HG03439 (cell line): ENCODE measurements at regions not wholly inside any gene's neighbourhood (a gene's known extent, or its start where the extent isn't known, plus 50 kb on each side); places are given as distances from the start of the nearest gene placed in this dataset.

Experiments
- ATAC-seq: cut with Tn5 transposase; IDR thresholded peaks from one replicate; pipeline ENCODE4 v1.9.1; 2021; ENCODE audit warnings: mild to moderate bottlenecking, moderate library complexity; ENCODE audit not compliant: unreplicated experiment

- no peak for ATAC-seq
Observed at GRCh38 chr18:29321561-29321960, 1144.6 kb upstream of the CDH2 start.

DNA sequence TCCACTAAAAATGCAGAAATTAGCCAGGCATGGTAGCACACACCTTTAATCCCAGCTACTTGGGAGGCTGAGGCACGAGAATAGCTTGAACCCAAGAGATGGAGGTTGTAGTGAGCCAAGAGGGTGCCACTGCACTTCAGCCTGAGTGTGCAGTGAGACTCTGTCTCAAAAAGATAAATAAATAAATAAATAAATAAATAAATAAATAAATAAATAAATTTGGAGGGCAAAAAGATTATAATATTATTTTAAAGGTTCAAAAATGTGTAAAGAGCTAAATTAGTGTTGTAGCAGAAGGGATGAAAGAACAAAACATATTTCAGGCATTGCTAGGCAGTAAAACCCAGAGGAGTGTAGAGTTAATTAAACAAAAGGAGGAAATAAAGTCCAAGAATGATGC, 1136.4 kb upstream of the CDH2 start:
- no peak for ATAC-seq

DNA sequence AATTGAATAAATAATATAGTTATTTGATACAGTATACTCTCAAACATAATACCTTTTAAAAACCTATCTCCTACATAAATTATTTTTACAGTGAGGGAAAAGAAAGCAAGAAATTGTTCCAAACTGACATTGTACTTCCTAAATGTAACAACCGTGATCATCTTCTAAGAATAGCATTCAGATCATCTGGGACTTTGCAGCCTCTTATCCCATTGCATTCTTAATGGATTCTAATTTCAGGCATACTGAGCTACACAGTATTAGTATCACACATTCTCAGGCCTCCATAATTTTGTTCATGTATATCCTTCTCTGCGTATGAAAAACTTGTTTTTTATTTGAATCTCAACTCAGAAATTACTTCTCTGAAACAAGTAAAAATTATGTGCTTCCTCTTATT, 1134.7 kb upstream of the CDH2 start:
- ATAC-seq = no peak

GRCh38 chr18:29309366-29309765, 1132.4 kb upstream of the CDH2 start:
- no peak for ATAC-seq

GRCh38 chr18:29307982-29308381, 1131.1 kb upstream of the CDH2 start:
- no peak for ATAC-seq

DNA sequence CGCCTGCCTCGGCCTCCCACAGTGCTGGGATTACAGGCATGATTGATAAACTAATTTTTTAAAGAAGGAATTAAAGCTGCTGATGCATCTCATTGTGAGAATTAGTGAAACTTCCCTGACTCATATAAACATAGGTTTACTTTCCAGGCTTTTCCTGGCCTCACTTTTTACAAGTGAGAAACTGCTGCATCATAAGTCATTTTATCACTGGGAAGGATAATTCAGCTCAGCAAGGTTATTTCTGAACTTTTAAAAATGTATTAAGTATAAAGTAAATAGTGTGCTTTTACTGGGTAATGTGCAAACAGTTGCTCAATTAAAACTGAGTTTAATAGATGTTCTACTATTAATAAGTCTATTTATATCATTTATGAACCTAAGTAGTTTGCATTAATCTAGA, 1130.3 kb upstream of the CDH2 start:
- ATAC-seq = no peak

GRCh38 chr18:29305516-29305915, 1128.6 kb upstream of the CDH2 start:
- ATAC-seq = no peak

GRCh38 chr18:29301048-29301447, 1124.1 kb upstream of the CDH2 start:
- no peak for ATAC-seq

DNA sequence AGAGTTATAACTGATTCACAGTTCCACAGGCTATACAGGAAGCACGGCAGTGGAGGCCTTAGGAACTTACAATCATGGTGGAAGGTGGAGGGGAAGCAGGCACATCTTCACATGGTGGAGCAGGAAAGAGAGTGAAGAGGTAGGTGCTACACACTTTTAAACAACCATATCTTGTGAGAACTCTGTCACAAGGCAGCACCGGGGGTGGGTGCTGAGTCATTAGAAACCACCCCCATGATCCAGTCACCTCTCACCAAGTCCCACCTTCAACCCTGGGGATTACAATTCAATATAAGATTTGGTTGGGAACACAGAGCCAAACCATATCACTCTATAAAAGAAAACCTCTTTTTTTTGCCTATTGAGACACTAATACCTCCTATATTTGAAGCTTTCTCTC, 1108.5 kb upstream of the CDH2 start:
- no peak for ATAC-seq

GRCh38 chr18:29271501-29271900, 1094.6 kb upstream of the CDH2 start:
- ATAC-seq = no peak

DNA sequence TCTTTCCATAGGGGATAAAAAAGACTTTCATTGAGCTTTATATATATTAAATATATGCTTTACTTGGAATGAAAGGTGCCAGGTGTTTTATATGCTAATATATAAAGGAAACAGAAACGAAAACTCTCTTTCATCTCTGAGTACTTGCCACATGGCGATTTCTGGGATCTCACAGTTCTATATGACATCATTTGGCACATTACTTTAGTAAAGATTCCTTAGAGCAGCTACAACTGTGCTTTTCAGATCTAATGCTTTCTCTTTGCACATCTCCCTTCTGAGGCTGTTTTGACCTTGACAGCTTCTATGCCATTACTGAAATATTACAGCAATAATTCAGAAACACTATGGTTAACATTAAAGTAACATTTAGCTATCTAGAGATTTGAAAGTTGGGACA, 1082.9 kb upstream of the CDH2 start:
- ATAC-seq = no peak

GRCh38 chr18:29254123-29254522, 1077.2 kb upstream of the CDH2 start:
- ATAC-seq = no peak

DNA sequence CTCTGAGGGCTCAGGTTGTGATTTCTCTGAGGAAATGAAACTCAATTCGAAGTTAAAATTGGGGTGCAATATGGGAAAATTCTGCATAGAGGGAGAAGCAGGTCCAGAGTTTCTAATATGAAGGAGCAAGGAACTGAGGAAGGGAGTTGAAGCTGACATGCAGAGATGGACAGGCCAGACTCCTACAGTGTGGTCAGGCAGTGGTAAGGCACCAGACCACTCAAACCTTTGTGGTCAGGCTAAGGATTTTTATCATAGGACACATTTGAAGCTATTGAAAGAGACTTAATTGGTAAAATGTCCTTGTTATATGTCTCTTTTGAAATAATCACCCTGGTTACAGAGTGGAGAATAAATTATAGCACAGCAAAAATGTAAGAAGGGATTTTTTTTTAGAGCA, 1074.8 kb upstream of the CDH2 start:
- ATAC-seq = no peak

GRCh38 chr18:29250843-29251242, 1073.9 kb upstream of the CDH2 start:
- no peak for ATAC-seq

DNA sequence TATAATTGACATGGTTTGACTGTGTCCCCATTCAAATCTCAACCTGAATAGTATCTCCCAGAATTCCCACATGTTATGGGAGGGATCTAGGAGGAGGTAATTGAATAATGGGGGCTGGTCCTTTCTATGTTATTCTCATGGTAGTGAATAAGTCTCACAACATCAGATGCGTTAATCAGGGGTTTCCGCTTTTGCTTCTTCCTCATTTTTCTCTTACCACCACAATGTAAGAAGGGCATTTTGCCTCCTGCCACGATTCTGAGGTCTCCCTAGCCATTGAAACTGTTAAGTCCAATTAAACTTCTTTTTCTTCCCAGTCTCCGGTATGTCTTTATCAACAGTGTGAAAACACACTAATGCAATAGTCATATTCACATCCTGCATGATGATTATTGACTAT, 1073.3 kb upstream of the CDH2 start:
- ATAC-seq = no peak

DNA sequence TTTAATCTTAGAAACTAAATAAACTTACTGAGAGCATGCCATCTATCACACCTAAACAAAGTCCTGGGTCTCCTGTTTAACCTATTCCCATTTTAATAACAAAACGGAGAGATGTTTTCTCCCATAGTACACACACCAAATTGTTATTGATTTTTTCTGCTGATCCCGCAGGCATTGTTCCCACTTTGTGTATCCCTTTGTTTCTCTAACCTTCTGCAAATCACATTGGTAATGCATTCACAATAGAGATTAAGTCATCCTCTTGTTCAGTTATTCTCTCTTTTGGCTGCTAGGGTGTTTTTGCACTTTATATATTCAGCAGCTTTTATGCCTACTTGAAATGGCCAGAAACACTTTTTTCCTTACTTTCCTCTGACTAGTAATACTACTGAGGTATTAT, 1071.9 kb upstream of the CDH2 start:
- ATAC-seq = no peak

DNA sequence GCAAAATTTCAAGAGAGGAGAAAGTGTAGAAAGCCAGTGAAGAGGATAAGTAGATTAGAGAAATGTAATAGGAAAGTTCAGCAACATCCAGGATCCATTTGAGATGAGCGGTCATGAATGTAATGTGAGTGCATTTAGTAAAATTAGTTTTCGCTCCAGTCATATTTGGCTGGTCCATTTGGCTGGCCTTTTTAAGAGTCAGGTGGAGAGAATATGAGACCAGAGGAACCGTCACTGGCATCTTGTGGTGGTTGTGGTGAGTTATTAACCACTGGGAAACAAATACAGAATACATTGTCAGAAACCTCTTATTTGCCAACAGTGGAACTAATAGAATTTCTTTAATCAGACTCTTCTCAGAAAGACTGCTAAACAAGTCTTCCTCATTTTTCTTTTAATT, 1064.3 kb upstream of the CDH2 start:
- no peak for ATAC-seq

- ATAC-seq = no peak
Observed at GRCh38 chr18:29234751-29235150, 1057.8 kb upstream of the CDH2 start.

DNA sequence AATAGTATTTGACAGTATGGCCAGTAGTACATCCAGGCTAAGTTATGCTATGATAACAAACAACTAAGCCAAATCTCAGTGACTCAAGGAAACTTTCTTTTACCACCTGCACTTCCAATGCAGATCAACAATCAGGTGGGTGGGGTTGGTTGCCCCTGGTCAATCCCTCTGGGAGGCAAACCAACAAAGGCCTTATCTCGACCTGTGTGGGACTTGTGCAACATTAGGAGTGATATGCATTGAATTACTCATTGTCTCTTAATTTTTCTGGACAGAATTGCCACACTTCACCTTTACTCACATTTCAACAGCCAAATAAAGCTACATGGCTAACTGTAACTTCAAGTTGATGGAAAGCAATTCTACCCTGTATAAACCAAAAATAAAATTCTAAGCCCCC, 1049.3 kb upstream of the CDH2 start:
- no peak for ATAC-seq

DNA sequence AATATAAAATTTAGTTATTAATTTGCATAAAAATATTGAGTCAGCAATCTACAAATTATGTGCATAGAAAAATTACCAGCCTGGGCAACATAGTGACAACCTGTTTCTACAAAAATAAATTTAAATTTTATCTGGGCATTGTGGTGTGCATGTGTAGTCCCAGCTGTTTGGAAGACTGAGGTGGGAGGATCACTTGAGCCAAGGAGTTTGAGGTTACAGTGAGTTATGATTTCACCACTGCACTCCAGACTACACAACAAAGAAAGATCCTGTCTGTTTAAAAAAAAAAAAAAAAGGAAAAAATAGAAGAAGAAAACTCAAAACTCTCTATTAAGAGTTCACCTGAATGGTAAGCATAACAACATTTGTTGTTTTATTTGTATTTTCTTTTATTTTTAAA, 1048.4 kb upstream of the CDH2 start:
- ATAC-seq = no peak

DNA sequence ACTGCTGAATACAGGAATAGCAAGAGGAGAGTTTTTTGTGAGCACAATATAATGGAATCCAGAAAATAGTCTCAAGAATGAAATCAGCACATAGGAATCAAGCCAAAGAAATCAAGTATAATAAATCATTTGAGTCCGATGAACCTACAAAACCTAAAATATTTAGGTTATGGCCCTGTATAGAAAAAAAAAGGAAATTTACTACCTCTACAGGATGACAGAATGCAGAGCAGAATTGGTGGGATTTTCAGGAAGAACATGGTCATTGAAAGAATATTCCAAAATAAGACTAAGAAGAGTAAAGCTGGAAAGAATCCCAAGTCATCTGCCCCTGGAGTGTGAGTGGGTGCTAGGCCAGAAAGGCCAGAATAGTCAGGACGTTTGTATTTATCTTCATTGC, 1041.2 kb upstream of the CDH2 start:
- no peak for ATAC-seq

GRCh38 chr18:29217124-29217915, 1040.4 kb upstream of the CDH2 start:
- no peak for ATAC-seq

DNA sequence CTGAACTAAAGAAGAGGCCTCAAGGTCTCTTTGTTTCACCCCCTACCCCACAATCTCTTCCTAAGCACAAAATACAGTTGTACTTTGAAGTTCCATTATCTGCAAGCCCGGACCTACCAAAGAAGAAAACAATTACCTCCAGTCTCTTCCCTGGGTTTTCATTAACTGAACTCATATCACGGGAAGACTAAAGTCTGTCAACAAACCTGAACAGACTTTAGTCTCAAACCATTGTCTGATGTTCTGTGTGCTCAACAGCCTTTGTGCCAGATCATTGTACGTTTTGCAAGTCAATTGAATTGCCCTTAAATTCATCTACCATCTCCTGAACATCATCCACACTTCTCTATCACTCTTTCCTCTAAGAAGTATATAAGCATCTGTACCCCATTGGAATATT, 1021.9 kb upstream of the CDH2 start:
- ATAC-seq = no peak
